Heart left ventricle (tissue), 13 donors: ENCODE measurements at regions not wholly inside any gene's neighbourhood (a gene's known extent, or its start where the extent isn't known, plus 50 kb on each side); places are given as distances from the start of the nearest gene placed in this dataset.

Experiments used
- POLR2A ChIP-seq, 2 donors: fragments of 450-650 bp; IDR thresholded peaks; one replicate each; pipeline ENCODE4 v1.6.1; 2017; ENCODE audit warnings: antibody characterized with exemption in 2 of 2, mild to moderate bottlenecking in 2 of 2, moderate library complexity in 2 of 2
- TF ChIP-seq, protein P1 (sequence below), 12 donors: fragments of 200-600 bp; sonication (generic) in 4 of 12; IDR thresholded peaks; one replicate each; pipeline versions ENCODE4 v1.5.0 to v1.8.0; 2018 to 2022; ENCODE audit warnings: antibody characterized with exemption in 12 of 12, mild to moderate bottlenecking in 5 of 12
- donor health status: ischemic (EF 13 %, LVEDD 7.1; RV severe dilation, severe dysfunction).
- donor health status: DM: no; HTN: yes; CAD: no.
- donor health status: DM: no; HTN: no; CAD: no.
- donor health status: ischemic (EF 25% LVEDD 6.9; RV normal size, moderate dysfunction).
- donor health status: ischemic (EF 25% LVEDD 5.7; RV mildly dilated, moderate dysfunction).
- donor health status: ischemic (EF 35%, LVEDD 5.7; RV mildly dilated, moderate dysfunction).
- donor health status: nonischemic (EF 11% LVEDD 7.7; RV severe dilation, severe dysfunction).
- donor health status: DM: yes; HTN: yes; CAD: no.
- donor health status: PGD.
- donor health status: ischemic (EF 29% LVEDD 5.4; RV normal size, mild dysfunction).
- donor health status: nonischemic (EF 23%, LVEDD 6.1; RV moderate dilation, normal function).

DNA sequence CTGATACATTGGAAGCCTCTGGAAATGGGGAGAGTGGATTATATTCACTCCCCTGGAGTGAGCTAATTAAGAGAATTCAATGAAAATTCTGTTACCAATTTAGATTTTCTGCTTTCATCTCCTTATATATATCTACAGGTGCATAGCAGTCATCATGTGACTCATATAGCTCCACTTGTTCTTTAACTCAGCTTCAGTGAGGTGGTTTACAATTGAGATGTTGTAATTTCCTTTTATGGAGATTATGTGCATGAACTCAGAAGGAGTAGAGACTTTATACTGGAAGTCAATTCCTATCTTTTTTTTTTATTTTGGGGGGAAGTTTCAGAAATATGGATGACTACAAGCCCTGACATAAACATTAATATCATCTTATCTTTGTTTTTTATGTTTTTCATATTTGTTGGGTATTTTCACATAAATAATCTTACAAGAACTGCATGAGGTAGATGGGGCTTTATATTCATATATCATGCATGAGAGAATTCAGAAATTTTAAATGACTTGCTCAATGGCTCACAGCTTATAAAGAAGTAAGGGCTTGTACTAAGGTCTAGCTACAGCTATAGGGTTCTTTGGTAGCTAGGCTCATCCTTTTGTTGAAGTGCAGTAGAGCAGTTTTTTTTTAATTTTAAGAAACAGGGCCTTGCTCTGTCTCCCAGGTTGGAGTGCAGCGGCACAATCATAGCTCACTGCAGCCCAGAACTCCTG is 92.3 kb upstream of the SCAF11 start:
- TF ChIP-seq, protein P1, sequence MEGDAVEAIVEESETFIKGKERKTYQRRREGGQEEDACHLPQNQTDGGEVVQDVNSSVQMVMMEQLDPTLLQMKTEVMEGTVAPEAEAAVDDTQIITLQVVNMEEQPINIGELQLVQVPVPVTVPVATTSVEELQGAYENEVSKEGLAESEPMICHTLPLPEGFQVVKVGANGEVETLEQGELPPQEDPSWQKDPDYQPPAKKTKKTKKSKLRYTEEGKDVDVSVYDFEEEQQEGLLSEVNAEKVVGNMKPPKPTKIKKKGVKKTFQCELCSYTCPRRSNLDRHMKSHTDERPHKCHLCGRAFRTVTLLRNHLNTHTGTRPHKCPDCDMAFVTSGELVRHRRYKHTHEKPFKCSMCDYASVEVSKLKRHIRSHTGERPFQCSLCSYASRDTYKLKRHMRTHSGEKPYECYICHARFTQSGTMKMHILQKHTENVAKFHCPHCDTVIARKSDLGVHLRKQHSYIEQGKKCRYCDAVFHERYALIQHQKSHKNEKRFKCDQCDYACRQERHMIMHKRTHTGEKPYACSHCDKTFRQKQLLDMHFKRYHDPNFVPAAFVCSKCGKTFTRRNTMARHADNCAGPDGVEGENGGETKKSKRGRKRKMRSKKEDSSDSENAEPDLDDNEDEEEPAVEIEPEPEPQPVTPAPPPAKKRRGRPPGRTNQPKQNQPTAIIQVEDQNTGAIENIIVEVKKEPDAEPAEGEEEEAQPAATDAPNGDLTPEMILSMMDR (IDR thresholded peaks at IDR 0.05): no peak
- TF ChIP-seq POLR2A (IDR thresholded peaks at IDR 0.05): no peak
